HG02642 (cell line): ENCODE measurements at regions not wholly inside any gene's neighbourhood (a gene's known extent, or its start where the extent isn't known, plus 50 kb on each side); places are given as distances from the start of the nearest gene placed in this dataset.
"Not testable (repeated sequence)": the region's sequence is repeated elsewhere in the genome, so short reads cannot be mapped to it uniquely, and the experiment has no call there.

ENCODE experiments used
- ATAC-seq: cut with Tn5 transposase; IDR thresholded peaks from one replicate; pipeline ENCODE4 v1.9.1; 2021; ENCODE audit warnings: mild to moderate bottlenecking; ENCODE audit not compliant: unreplicated experiment, poor library complexity

DNA sequence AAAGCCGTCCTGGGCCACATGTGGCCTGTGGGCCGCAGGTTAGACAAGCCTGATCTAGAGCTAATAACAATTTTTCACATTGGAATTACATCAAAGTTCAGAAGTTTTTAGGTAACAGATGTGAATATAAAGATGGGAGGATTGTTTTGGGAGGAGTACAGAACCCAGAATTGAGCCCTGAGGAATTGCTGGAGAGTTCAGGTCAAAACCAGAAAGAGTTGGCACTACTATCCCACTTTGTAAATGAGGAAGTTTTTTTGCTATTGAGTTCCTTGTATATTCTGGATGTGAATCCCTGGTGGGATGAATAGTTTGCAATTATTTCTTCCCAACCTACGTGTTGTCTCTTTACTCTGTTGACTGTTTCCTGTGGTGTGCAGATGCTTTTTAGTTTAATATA, 109.5 kb upstream of the LIPC start:
- no peak for ATAC-seq

DNA sequence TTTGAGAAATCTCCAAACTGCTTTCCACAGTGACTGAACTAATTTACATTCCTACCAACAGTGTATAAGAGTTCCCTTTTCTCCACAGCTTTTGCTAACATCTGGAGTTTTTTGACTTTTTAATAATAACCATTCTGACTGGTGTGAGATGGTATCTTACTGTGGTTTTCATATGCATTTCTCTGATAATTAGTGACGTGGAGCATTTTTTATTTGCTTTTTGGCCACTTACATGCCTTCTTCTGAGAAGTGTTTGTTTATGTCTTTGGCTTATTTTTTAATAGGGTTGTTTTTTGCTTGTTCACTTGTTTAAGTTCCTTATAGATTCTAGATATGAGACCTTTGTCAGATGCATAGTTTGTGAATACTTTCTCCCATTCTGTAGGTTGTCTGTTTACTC, 108.5 kb upstream of the LIPC start:
- ATAC-seq, result not testable (repeated sequence)

DNA sequence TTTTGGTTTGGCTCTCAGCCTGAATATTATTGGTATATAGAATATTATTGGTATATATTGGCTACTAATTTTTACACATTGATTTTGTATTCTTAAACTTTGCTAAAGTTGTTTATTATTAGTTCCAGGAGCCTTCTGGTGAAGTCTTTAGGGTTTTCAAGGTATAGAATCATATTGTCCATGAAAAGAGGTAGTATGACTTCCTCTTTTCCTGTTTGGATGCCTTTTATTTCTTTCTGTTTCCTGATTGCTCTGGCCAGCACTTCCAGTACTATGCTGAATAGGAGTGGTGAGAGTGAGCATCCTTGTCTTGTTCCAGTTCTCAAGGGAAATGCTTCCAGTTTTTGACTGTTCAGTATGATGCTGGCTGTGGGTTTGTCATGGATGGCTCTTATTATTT, 107.3 kb upstream of the LIPC start:
- no peak for ATAC-seq

DNA sequence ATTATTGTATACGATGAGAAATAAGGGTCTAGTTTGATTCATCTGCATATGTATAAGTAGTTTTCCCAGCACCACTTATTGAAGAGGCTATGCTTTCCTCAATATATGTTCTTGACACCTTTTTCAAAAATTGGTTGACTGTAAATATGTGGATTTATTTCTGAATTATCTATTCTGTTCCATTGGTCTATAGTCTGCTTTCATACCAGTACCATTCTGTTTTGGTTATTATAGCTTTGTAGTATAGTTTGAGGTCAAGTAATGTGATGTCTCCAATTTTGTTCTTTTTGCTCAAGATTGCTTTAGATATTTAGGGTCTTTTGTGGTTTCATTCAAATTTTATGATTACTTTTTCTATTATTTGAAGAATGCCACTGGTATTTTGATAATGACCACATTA, 103.8 kb upstream of the LIPC start:
- no peak for ATAC-seq

DNA sequence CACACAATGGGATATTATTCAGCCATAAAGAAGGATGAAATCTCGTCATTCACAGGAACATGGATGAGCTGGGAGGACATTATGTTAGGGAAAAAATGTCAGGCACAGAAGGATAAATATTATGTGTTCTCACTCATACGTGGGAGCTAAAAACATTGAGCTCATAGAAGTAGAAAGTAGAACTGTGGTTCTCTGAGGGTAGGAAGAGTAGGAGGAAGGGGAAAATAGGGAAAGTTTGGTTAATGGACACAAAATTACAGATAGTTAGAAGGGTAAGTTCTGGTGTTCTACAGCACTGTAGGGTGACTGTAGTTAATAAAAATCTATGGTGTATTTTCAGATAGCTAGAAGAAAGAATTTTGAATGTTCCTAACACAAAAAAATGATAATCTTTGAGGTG, 102.6 kb upstream of the LIPC start:
- no peak for ATAC-seq

DNA sequence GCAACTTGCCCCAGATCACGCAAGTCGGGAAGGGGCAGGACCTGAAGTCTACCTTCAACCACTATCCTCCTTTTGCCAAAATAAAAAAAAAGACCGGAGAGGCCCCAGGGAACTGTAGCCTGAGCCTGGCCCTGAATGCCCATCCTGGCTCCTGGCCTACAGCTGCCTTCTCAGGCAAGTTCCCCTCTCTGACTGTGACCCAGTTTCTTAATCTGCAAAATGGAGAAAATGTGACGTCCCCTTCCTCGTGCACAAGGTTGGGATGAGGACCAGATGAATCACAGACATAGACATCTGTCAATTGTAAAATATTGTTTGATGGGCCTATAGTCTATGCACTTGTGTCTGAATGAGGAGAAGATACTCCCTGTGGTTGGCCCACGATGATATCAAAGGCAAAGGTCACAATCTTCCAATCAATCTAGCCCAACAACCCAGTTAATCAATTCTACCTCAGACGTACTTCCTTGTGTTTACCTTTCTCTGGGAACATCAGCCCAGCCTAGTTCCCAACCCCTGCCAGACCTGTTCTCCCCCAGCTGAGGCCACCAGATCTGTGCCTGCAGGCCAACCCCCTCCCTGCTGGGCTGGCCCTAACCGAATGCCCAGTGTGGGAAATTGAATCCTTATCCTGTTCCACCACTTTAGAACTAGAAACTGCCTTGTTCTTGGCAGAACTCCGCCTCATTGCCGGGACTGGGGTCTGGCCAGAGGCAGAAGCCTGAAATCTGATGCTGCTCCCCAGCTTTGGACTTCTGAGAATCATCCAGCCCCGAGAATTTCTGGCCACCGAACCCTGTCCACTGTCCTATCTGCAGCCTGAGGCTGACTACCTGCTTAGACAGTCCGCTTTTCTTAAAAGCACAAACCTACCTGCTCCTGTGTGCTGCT, 101.8 kb upstream of the LIPC start:
- ATAC-seq, result no peak

DNA sequence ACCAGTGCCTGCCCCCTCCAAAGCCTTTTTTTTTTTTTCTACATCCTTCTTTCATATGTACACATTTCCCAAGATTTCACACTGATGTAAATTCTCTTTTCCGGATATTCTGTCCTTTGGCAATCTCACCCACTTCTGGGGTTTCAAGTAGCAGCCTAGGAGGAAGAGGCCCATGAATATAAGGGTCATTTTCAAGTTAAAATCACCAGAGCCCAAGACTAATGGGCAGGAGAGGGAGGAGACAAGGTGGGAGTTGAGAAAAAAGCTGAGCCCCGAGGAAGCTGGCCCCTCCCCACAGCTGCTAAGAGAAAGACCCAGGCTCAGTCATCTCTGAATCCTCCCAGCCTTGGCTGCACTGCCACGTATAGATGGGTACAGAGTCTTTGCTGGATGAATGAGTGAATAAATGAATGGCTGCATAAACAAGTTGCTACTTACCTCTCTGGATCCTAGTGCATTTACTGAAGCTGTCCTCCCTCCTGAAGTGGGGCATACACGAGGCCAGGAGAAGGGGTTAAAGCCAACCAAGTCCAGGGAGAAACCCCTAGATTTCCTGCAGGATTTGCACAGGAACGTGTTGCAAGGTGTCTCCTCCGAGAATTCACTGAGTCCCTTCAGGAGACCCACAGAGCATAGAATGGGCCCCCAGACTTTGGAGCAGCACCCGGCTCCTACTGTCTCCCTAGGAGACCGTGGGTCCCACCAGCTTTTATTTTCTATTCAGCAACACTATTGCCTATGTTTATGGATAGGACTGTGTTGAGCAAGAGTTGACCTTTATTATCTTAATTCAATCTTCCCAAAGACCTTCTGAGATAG, 100.8 kb upstream of the LIPC start:
- no peak for ATAC-seq

DNA sequence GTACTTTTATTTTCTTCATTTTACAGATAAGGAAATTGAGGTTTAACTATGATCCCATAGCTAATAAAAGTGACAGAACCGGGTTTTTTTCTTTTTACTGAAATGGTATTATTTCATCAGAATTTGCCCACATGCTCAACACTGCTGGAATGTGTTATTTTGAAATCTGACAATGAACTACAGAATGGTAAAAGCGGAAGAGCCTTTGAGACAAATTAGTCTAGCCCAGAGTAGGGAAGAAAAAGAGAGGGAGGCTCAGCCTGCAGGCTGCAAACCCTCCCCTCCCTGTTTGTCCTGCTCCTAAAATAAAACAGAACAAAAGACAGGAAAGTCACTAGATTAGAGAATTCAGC, 100.3 kb upstream of the LIPC start:
- no peak for ATAC-seq

DNA sequence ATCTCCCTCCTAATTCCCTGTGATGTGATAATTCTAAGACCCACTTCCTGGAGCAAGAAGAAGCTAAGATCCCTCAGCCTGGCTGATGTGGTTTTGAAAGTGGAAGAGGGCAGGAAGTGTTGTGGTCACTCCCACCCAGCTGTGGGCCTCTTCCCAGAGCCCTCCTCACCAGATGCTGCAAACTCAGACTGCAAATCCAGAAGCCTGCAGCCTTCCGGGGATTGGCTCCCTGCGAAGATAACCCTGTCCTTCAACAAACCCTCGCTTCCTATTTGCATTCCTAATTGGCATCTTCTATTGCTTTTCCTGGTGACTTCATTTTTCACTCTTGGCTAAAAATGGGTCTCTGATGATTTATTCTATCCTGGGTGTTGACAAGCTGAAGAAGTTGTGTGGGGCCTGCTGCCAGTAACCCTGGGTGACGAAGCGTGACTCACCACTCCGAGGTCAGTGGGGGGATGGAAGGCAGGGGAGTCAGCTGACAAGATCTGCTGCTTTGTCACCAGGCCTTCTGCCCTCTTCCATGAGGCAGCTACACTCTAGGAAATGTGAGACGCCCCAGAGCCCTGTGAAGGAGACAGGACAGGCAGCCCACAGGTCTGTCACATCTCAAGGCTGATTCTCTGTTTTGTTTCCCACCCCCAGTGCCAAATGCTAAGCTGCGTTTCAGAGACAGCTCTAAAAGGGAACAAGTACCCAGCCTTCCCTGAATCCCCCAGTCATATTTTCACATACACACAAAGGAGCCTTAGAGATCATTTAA, 99.7 kb upstream of the LIPC start:
- ATAC-seq, result peak; percentile 67

DNA sequence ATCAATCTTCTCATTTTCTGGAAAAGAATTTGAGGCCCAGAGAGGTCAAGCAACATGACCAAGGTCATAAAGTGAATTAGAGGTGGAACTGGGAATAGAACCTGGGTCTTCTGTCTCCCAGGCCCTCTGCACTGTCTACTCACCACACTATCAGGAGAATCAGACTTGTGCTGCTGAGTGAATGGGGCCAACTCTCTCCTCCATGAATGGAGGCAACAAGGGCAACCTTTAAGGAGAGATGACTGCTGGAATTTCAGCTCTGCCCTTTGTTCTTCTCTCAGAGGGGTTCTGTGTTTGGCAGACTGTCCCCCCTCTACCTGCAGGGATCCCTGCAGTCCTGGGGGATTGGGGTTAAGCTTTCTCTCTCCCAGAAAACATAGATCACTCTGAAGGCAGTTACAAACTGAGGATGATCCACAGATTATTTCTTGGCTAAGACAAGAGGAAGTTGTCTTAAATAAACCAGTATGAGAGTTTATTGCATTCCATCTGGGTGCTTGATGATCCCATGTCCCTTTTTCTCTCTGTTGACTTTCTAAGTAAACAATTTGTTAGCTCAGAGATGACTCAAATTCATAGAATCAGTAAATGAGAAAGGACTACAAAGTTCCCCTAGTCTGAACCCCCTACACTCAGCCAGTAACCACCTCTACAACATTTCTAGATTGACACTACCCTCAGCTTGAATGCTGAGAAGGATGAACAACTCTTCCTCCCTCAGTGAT, 99.0 kb upstream of the LIPC start:
- peak; percentile 18 for ATAC-seq

DNA sequence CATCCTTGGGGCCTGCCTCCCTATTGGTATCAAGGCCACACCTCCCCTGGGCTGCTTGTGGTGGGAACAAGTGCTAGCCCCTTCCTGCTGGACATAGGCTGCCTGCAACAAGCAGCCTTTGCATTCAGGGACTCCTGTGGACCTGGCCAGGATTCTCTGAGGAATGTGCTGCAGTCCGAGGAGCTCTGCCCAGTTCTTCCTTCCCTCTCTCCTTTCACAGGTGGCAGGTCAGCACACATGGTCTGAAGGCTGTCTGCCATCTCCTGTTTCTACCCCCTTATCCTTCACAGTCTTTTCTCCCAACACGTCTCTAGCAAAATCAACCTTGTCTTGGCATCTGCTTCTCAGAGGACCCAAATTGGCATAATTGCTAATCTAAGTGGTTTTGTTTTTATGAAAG, 97.0 kb upstream of the LIPC start:
- no peak for ATAC-seq

DNA sequence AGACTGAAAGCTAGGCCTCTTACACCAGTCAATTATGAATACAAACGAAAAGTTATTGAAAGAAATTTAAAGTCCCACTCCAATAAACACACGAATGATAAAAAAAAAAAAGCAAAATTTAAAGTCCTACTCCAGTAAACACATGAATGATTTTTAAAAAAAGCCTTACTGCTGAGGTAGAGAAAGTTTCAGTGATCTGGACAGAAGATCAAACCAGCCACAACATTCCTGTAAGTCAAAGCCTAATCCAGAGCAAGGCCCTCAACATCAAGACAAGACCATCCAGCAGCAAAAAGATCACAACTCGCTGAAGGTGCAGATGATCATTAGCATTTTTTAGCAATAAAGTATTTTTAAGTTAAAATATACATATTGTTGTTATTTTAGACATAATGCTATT, 95.6 kb upstream of the LIPC start:
- no peak for ATAC-seq

DNA sequence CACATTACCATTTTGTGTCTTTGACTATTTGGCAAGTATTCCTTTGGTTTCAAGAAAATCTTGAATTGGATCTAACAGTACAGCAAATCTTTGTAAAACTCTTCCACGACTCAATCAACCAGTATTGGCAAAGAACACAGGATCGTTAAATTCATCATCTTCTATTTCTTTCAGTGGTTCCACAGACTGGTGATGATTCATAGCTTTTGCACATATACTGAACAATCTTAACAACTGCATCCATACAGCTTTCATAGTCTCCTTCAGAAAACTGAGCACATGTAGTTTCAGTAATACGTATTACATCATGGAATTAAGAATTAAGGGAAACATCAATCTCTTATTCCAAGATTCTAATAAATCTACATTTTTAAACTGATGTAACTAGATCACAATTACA, 91.6 kb upstream of the LIPC start:
- no peak for ATAC-seq

DNA sequence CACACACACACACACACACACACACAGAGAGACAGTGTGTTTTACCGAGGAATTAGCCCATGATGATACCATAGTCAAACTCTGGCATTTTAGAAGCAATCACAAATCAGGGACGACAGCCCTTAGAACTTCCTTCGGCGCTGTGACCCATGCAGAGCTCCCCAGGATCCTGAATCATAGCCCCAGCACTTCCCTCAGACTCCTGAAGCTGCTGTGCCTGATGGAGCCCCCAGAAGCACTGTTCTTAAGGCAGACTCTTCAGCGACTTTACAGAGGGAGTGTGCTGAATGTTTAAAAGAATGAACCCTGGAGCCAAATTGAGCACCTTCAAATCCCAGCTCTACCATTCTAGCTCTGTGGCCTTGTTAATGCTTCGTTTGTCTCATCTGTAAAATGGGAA, 89.3 kb upstream of the LIPC start:
- no peak for ATAC-seq

DNA sequence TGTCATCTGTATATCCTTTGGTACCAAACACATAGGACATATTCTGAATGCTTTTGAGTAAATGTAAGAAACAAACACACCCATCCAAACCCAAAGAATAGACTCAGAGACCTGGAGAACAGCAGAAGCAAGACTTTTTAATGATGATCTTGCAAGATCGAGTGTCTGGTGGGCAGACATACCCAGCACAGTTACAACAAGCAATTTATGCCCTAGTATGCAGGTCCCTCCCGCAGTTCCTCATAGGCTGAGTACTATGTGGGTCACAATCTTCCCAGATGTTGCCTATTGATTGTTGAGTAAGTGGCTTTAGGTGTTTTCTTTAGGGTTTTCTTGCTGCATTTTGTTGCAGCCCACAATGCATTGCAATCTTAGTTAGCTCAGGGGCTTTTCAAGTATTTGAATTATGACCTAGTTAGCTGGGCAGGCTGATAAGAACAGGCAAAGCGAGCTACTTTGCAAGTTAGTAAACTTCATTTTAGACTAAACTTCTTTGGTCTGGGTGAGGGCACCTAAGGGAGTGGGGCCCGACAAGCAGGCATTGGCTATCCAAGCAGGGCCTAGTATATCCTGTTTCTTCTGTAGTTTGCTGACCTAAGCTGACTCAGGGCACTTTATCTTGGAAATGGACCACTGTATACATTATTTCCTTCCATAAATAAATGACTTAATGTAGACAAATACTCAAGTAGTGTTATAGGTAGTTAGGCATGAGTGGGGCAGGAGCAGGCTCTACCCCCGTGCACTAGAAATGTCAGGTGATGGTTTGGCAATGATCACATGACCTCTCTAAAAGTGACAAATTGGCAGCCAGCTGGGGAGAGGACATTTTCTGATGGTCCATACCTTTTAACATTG, 87.3 kb upstream of the LIPC start:
- ATAC-seq, result no peak

DNA sequence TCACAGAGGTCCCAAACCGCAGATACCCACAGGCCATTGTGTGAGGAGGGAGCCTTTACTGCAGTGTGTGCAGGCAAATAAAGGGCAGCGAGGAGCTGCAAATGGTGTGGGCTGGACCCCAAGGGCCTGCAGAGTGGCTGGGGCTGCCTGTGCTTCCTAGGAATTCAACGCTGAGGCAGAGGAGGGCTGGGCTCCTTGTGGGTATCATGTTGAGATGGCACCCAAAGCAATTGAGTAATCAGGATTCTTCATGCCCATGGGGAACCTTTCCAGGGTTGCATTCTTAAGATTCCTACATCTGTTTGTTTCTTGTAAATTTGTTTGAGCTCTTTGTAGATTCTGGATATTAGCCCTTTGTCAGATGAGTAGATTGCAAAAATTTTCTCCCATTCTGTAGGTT, 85.4 kb upstream of the LIPC start:
- no peak for ATAC-seq

DNA sequence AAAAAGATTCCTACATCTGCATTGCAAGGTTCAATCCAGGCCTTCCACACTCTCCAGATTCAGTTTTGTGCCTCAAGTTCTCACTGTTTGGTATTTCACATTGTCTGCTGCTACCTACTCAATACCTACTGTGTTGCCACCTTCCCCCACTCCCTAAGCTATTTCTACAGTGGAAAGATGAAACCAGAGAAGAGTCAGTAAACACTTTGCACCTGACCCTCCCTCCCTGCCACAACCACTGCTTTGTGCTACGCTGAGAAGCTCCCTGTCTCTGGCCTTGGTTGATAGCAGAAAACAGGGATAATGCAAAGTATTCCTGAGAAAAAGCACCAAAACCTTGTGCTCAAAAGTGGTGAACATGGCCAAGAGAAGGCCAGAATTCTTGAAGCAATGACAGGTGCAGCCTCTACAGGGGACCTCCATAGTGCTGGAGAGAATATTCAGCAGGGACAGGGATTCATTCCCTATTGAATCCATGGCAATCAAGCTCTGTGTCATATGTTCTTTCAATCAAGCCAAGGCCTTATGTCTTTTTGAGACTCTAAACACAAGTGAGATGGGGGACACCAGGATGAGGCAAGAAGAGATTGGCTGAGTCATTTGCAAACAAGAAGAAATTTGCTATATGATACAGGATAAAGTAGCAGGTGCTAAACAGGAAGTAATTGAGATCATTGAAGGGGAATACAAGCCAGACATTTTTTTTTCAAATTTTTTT, 83.5 kb upstream of the LIPC start:
- ATAC-seq, result no peak

DNA sequence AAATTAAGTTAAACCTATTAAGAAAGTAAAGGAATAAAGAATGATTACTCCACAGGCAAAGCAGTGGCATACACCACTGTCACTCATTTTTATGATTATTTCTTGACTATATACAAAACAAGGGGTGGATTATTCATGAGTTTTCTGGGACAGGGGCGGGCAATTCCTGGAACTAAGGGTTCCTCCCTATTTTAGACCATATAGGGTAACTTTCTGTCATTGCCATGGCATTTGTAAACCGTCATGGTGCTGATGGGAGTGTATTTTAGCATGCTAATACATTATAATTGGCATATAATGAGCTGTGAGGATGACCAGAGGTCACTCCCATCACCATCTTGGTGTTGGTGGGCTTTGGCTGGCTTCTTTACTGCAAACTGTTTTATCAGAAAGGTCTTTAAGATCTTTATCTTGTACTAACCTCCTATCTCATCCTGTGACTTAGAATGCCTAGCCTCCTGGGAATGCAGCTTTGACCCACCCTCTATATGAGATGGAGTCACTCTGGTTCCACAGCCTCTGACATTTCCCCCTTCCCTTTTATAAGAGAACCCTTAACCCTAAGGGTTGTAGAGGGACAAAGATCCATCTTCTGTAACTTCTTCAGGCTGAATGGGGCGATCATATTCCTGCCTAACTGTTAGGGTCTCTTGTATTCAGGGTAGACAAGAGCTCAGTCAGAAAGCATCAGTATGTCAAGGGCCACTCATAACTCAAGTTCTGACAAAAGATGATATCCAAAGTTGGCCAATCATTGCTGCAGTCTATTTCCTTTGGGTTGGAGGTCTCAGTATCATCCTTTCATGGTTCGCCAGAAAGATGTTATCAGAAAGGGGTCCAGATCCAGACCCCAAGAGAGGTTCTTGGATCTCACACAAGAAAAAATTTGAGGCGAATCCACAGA, 79.5 kb upstream of the LIPC start:
- no peak for ATAC-seq
